AG09309 (cell line): ENCODE measurements at regions not wholly inside any gene's neighbourhood (a gene's known extent, or its start where the extent isn't known, plus 50 kb on each side); places are given as distances from the start of the nearest gene placed in this dataset.

Source experiments
- DNase-seq: peaks from one replicate; pipeline ENCODE4 v3.0.0-alpha.2; 2010; ENCODE audit warnings: low read depth
- H3K4me3 ChIP-seq: 2 replicates; pipeline ENCODE4 v1.5.1; 2011; ENCODE audit warnings: mild to moderate bottlenecking, low read depth, low read length, moderate library complexity; ENCODE audit not compliant: control insufficient read depth
- TF ChIP-seq, protein P1 (sequence below): IDR thresholded peaks from 2 replicates; pipeline ENCODE4 v1.5.1; 2011; ENCODE audit warnings: mild to moderate bottlenecking, low read depth, low read length, inconsistent platforms; ENCODE audit not compliant: insufficient read depth, control insufficient read depth; ENCODE audit errors: missing control alignments

DNA sequence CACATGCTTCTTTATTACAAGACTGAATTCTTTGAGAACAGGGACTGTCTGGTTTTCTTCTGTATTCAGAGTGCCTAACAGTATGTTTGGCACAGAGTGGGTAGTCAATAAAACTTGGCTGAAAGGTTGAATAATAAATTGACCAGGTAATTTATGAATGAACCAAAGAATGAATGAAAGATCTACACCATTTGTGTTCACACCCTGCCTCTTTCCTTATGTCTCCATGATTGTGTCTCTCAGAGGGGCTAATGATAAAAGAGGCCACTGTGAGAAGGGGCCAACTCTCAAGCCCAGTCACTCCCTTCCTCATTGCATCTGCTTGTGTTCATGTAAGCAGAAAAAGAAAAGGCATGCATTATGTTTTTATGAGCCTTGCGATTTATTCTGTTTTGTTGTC lies 569.7 kb upstream of the TENM4 start:
- TF ChIP-seq, protein P1, sequence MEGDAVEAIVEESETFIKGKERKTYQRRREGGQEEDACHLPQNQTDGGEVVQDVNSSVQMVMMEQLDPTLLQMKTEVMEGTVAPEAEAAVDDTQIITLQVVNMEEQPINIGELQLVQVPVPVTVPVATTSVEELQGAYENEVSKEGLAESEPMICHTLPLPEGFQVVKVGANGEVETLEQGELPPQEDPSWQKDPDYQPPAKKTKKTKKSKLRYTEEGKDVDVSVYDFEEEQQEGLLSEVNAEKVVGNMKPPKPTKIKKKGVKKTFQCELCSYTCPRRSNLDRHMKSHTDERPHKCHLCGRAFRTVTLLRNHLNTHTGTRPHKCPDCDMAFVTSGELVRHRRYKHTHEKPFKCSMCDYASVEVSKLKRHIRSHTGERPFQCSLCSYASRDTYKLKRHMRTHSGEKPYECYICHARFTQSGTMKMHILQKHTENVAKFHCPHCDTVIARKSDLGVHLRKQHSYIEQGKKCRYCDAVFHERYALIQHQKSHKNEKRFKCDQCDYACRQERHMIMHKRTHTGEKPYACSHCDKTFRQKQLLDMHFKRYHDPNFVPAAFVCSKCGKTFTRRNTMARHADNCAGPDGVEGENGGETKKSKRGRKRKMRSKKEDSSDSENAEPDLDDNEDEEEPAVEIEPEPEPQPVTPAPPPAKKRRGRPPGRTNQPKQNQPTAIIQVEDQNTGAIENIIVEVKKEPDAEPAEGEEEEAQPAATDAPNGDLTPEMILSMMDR: no peak
- DNase-seq: no peak
- H3K4me3 ChIP-seq: no peak overlapping the region

GRCh38 chr11:80009081-80009480 lies 568.3 kb upstream of the TENM4 start:
- no peak for DNase-seq
- no peak overlapping the region for H3K4me3 ChIP-seq
- TF ChIP-seq, protein P1: no peak

DNA sequence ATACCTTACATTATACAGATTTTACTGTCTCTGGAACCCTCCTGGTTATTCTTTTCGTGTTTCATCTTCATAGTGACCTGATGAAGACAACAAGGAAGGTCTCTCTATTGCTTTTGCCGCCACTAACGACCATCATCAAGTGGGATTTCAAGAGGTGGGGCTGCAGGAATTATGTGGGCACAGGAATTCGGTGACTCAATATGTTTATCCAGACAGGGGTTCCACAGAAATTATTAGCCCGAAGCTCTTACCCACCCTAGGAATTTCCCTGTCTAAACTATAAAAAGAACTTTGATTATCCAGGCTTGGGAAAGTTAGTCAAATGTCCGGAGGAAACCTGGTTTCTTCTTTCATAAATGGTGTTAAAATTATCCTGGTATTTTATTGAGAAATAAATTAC lies 566.8 kb upstream of the TENM4 start:
- no peak overlapping the region for H3K4me3 ChIP-seq
- TF ChIP-seq, protein P1: no peak
- DNase-seq: no peak

DNA sequence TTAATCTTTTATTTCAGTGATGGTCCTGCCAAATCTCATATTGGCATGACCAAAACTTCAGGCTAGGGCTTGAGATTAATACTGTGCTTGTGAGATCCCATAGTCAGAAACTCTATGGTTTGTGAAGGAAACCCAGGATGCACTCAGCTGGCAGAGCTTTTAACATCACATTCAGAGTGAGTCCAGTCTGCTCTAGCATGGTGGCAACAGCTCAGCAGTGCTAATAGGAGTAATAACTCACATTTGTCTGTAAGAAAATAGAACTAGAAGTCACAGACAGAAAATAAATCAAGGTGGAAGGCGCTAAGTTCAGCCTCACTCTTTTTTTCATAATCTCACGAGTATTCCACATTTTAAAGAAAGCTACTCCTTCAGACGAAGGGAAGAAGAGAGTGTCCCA lies 549.3 kb upstream of the TENM4 start:
- TF ChIP-seq, protein P1: no peak
- no peak for DNase-seq
- no peak overlapping the region for H3K4me3 ChIP-seq

DNA sequence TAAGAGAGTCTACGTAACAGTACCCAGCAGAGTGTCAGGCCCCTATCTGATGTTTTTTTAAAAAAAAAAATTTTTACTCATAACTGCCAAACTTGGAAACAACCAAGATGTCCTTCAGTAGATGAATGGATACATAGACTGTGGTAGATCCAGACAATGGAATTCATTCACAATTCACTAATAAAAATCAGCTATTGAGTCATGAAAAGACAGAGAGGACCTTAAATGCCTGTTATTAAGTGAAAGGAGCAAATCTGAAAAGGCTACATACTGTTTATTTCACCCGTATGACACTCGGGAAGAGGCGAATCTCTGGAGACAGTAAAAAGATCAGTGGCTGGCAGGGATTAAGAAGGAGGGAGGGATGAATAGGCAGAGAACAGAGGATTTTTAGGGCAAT lies 541.4 kb upstream of the TENM4 start:
- DNase-seq: no peak
- TF ChIP-seq, protein P1: no peak

DNA sequence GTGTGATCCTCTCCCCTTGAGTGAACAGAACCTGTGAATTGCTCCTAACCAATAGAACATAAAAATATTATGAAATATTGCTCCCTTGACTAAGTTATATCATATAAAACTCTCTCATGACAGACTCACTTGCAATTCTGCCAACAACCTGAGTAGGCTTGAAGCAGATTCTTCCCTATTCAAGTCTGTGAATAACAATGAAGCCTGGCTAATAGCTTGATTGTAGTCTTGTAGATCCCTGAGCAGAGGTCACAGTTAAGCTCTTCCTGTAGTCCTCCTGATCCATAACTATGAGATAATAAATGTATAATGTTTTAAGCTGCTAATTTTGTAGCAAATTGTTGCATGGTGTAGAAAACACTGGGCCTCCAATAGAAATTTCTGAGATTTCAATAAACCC lies 540.1 kb upstream of the TENM4 start:
- TF ChIP-seq, protein P1: no peak
- no peak overlapping the region for H3K4me3 ChIP-seq
- DNase-seq: no peak

More for the DNA sequence above, 541.4 kb upstream of the TENM4 start:
- no peak overlapping the region for H3K4me3 ChIP-seq
